HepG2 (cell line): ENCODE measurements at regions not wholly inside any gene's neighbourhood (a gene's known extent, or its start where the extent isn't known, plus 50 kb on each side); places are given as distances from the start of the nearest gene placed in this dataset.

Source experiments
- ATF3 ChIP-seq: sonication (generic); formaldehyde crosslinking; IDR thresholded peaks from 2 replicates; pipeline ENCODE4 v1.4.0; 2020; ENCODE audit warnings: missing genetic modification reagents
- KDM1A ChIP-seq: IDR thresholded peaks from 2 replicates; pipeline ENCODE4 v1.6.1; 2016; ENCODE audit warnings: missing compliant biosample characterization
- MYNN ChIP-seq: sonication (generic); formaldehyde crosslinking; IDR thresholded peaks from 2 replicates; pipeline ENCODE4 v1.4.0; 2020; ENCODE audit warnings: mild to moderate bottlenecking, low read depth, missing genetic modification reagents
- POLR2A ChIP-seq, 2 experiments: IDR thresholded peaks; 2 replicates each; pipeline ENCODE4 v1.6.1; 2011; ENCODE audit warnings: low read depth in 2 of 2, low read length in 2 of 2, mild to moderate bottlenecking in 1 of 2, moderate library complexity in 1 of 2; ENCODE audit not compliant: insufficient read depth in 1 of 2
- RFX5 ChIP-seq: IDR thresholded peaks from 2 replicates; pipeline ENCODE4 v1.6.1; 2011; ENCODE audit warnings: low read depth, low read length, improper control_type of control experiment
- TCF7 ChIP-seq: sonication (generic); IDR thresholded peaks from 2 replicates; pipeline ENCODE4 v1.6.1; 2016; ENCODE audit warnings: antibody characterized with exemption, low read depth
- ZNF350 ChIP-seq: sonication (generic); formaldehyde crosslinking; IDR thresholded peaks from 2 replicates; pipeline ENCODE4 v1.4.0; 2020; ENCODE audit warnings: mild to moderate bottlenecking, low read depth, missing genetic modification reagents, borderline replicate concordance

- TF ChIP-seq ZNF350 (CRISPR knock-in tag), result no peak
- no peak for TF ChIP-seq TCF7
- no peak for TF ChIP-seq KDM1A (CRISPR knock-in tag)
- TF ChIP-seq MYNN (CRISPR knock-in tag), result no peak
- no peak for TF ChIP-seq POLR2A (IDR thresholded peaks at IDR 0.05; ENCODE audit: insufficient read depth in 1 of 2, low read depth in 2 of 2, low read length in 2 of 2)
- TF ChIP-seq RFX5, result no peak
- no peak for TF ChIP-seq ATF3 (CRISPR knock-in tag)
Measured at GRCh38 chr4:26084414-26084813, 170.4 kb downstream of the SMIM20 start.
